C4-2B (cell line): ENCODE measurements at regions not wholly inside any gene's neighbourhood (a gene's known extent, or its start where the extent isn't known, plus 50 kb on each side); places are given as distances from the start of the nearest gene placed in this dataset.

Experiments
- ZFX ChIP-seq: fragments of 450-650 bp; IDR thresholded peaks from 2 replicates; pipeline ENCODE4 v1.6.1; 2017
- TF ChIP-seq, protein P1 (sequence below): fragments of 450-650 bp; conservative IDR thresholded peaks from 2 replicates; pipeline ENCODE4 v1.5.1; 2017; ENCODE audit warnings: mild to moderate bottlenecking

DNA sequence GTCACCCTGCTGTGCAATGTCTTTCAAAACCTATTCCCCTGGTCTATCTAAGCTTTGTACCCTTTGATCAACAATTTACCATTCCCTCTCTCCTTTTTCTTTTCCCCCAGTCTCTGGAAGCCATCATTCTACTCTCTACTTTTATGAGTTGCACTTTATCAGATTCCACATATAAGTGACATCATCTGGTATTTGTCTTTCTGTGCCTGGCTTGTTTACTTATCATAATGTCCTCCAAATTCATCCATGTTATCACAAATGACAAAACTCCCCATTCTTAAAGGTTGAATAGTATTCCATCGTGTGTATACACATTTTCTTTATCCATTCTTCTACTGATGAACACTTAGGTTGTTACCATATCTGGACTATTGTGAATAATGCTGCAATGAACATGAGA, 344.2 kb upstream of the CCNH start:
- TF ChIP-seq, protein P1, sequence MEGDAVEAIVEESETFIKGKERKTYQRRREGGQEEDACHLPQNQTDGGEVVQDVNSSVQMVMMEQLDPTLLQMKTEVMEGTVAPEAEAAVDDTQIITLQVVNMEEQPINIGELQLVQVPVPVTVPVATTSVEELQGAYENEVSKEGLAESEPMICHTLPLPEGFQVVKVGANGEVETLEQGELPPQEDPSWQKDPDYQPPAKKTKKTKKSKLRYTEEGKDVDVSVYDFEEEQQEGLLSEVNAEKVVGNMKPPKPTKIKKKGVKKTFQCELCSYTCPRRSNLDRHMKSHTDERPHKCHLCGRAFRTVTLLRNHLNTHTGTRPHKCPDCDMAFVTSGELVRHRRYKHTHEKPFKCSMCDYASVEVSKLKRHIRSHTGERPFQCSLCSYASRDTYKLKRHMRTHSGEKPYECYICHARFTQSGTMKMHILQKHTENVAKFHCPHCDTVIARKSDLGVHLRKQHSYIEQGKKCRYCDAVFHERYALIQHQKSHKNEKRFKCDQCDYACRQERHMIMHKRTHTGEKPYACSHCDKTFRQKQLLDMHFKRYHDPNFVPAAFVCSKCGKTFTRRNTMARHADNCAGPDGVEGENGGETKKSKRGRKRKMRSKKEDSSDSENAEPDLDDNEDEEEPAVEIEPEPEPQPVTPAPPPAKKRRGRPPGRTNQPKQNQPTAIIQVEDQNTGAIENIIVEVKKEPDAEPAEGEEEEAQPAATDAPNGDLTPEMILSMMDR, result no peak
- TF ChIP-seq ZFX, result no peak
